NCI-H82 treated with DMSO at 0.1 percent for 48 hours (cell line): ENCODE measurements at regions not wholly inside any gene's neighbourhood (a gene's known extent, or its start where the extent isn't known, plus 50 kb on each side); places are given as distances from the start of the nearest gene placed in this dataset.
"Not testable (repeated sequence)": the region's sequence is repeated elsewhere in the genome, so short reads cannot be mapped to it uniquely, and the experiment has no call there.

Source experiments
- DNase-seq: peaks from one replicate; lab custom pipeline; 2025; ENCODE audit not compliant: unreplicated experiment; lab: John Stamatoyannopoulos, UW

GRCh38 chr4:169934794-169935429 is 91.3 kb downstream of the MFAP3L start:
- DNase-seq = no peak

- DNase-seq = no peak
Observed at GRCh38 chr4:169933531-169933930, 92.7 kb downstream of the MFAP3L start.

- no peak for DNase-seq
Observed at GRCh38 chr4:169931964-169932363, 94.2 kb downstream of the MFAP3L start.

GRCh38 chr4:169930755-169931154 is 95.4 kb downstream of the MFAP3L start:
- not testable (repeated sequence) for DNase-seq

GRCh38 chr4:169927280-169927679 is 98.9 kb downstream of the MFAP3L start:
- DNase-seq = no peak

- DNase-seq = no peak
Observed at GRCh38 chr4:169925678-169926077, 100.5 kb downstream of the MFAP3L start.

GRCh38 chr4:169922632-169923276 is 103.4 kb downstream of the MFAP3L start:
- no peak for DNase-seq

GRCh38 chr4:169921732-169922131 is 104.5 kb downstream of the MFAP3L start:
- DNase-seq = no peak

- DNase-seq = no peak
Observed at GRCh38 chr4:169921237-169921636, 105.0 kb downstream of the MFAP3L start.

- not testable (repeated sequence) for DNase-seq
Observed at GRCh38 chr4:169919194-169920124, 106.7 kb downstream of the MFAP3L start.

GRCh38 chr4:169915545-169915944 is 110.7 kb downstream of the MFAP3L start:
- DNase-seq = no peak

GRCh38 chr4:169914866-169915265 is 111.3 kb downstream of the MFAP3L start:
- DNase-seq = no peak

GRCh38 chr4:169912996-169913395 is 113.2 kb downstream of the MFAP3L start:
- DNase-seq = no peak

- no peak for DNase-seq
Observed at GRCh38 chr4:169909897-169910296, 116.3 kb downstream of the MFAP3L start.

- no peak for DNase-seq
Observed at GRCh38 chr4:169909479-169909878, 116.7 kb downstream of the MFAP3L start.

GRCh38 chr4:169907705-169908104 is 118.5 kb downstream of the MFAP3L start:
- DNase-seq = no peak

- DNase-seq = no peak
Observed at GRCh38 chr4:169906821-169907220, 119.4 kb downstream of the MFAP3L start.

- no peak for DNase-seq
Observed at GRCh38 chr4:169906104-169906503, 120.1 kb downstream of the MFAP3L start.

GRCh38 chr4:169902658-169903345 is 123.4 kb downstream of the MFAP3L start:
- DNase-seq = peak; percentile 9

GRCh38 chr4:169900241-169900845 is 125.9 kb downstream of the MFAP3L start:
- DNase-seq = no peak

- no peak for DNase-seq
Observed at GRCh38 chr4:169899295-169899694, 126.9 kb downstream of the MFAP3L start.
